ENCODE measurements at regions not wholly inside any gene's neighbourhood (a gene's known extent, or its start where the extent isn't known, plus 50 kb on each side); places are given as distances from the start of the nearest gene placed in this dataset.

DNA sequence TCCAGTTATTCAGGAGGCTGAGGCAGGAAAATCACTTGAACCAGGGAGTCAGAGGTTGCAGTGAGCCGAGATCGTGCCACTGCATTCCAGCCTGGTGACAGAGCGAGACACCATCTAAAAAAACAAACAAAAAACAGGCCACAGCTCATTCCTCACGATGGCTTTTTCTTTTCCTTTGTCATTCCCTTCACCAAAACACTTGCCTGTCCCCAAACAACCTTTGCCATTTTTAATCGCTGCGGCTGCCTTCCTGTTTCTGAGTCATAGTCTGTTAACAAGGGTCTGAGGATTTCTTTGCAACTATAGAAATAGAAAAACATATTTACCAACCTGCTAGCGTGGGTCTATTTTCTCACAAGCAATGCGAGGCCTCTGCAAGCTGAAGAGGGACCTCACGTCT lies 123.0 kb upstream of the FSTL4 start:
- peak in 6 of 7 donors; percentile 41 to 66 (median 50) for DNase-seq
- Histone ChIP-seq H3K4me3 (no peak overlapping the region), H3K9me3 (replicated peaks in 1 of 3) (no peaks in the 10 kb centered on the region), H3K36me3 (replicated peaks in 1 of 2) (no peaks in the 10 kb centered on the region), H3K4me1 (replicated peaks in 1 of 2) (no peaks in the 10 kb centered on the region), H3K27me3 (no peaks in the 10 kb centered on the region), H3K27ac (peak overlapping the region in 4 of 5 donors; percentile 12 to 52 (median 30))
- intact Hi-C loops (cut with DNase I) = no loop called here
- TF ChIP-seq, protein P1, sequence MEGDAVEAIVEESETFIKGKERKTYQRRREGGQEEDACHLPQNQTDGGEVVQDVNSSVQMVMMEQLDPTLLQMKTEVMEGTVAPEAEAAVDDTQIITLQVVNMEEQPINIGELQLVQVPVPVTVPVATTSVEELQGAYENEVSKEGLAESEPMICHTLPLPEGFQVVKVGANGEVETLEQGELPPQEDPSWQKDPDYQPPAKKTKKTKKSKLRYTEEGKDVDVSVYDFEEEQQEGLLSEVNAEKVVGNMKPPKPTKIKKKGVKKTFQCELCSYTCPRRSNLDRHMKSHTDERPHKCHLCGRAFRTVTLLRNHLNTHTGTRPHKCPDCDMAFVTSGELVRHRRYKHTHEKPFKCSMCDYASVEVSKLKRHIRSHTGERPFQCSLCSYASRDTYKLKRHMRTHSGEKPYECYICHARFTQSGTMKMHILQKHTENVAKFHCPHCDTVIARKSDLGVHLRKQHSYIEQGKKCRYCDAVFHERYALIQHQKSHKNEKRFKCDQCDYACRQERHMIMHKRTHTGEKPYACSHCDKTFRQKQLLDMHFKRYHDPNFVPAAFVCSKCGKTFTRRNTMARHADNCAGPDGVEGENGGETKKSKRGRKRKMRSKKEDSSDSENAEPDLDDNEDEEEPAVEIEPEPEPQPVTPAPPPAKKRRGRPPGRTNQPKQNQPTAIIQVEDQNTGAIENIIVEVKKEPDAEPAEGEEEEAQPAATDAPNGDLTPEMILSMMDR (IDR thresholded peaks at IDR 0.05) = no peak
- no peak for TF ChIP-seq POLR2A (IDR thresholded peaks at IDR 0.05)
- 35 to 47% (median 40%) methylated on average over 9 of the region's 9 CpGs for WGBS, 4 donors

GRCh38 chr5:133734916-133735315 lies 122.6 kb upstream of the FSTL4 start:
- WGBS, 4 donors = 85 to 92% (median 89%) methylated on average over 7 to 8 of the region's 8 CpGs
- no peak for DNase-seq
- Histone ChIP-seq H3K36me3 (replicated peaks in 1 of 2) (no peaks in the 10 kb centered on the region), H3K9me3 (replicated peaks in 1 of 3) (no peaks in the 10 kb centered on the region), H3K4me3 (no peak overlapping the region), H3K4me1 (replicated peaks in 1 of 2) (no peaks in the 10 kb centered on the region), H3K27ac (peak overlapping the region in 4 of 5 donors; percentile 12 to 52 (median 30)), H3K27me3 (no peaks in the 10 kb centered on the region)
- intact Hi-C loops (cut with DNase I) = no loop called here
- no peak for TF ChIP-seq POLR2A (IDR thresholded peaks at IDR 0.05)
- TF ChIP-seq, protein P1 (IDR thresholded peaks at IDR 0.05) = no peak

GRCh38 chr5:133732536-133732935 lies 120.2 kb upstream of the FSTL4 start:
- no peaks in the 10 kb centered on the region for H3K4me1 ChIP-seq (replicated peaks in 1 of 2)
- no peak overlapping the region for H3K27ac ChIP-seq
- TF ChIP-seq POLR2A (IDR thresholded peaks at IDR 0.05) = no peak
- TF ChIP-seq, protein P1 (IDR thresholded peaks at IDR 0.05) = no peak
- H3K4me3 ChIP-seq = no peak overlapping the region
- H3K9me3 ChIP-seq (replicated peaks in 1 of 3) = no peaks in the 10 kb centered on the region
- no peak for DNase-seq
- intact Hi-C loops (cut with DNase I) = no loop called here
- no peaks in the 10 kb centered on the region for H3K36me3 ChIP-seq (replicated peaks in 1 of 2)
- WGBS, 4 donors = 92 to 97% (median 96%) methylated on average over 10 of the region's 10 CpGs
- no peaks in the 10 kb centered on the region for H3K27me3 ChIP-seq

DNA sequence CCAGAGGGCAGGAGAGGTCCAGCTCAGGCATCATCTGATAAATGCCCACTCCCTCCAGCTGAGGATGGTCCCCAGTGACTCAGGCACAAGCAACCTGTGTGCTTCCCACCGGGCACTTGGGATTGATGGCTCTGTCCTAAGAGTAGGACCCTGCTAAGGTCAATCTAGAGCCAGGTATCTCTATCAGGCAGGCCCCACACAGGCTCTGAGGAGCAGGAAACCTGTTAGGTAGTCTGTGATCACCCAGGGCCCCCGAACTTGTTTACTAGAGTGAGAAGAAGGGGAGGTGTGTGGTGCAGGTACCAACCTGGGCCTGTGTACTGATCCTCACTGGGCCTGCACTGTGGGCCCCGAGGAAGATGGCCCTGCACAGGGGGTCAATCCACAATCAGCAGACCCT lies 119.6 kb upstream of the FSTL4 start:
- WGBS, 4 donors = 68 to 82% (median 79%) methylated on average over 2 to 3 of the region's 3 CpGs
- intact Hi-C loops (cut with DNase I) = no loop called here
- no peak for TF ChIP-seq POLR2A (IDR thresholded peaks at IDR 0.05)
- TF ChIP-seq, protein P1 (IDR thresholded peaks at IDR 0.05) = no peak
- no peak overlapping the region for H3K4me3 ChIP-seq
- H3K36me3 ChIP-seq (replicated peaks in 1 of 2) = no peaks in the 10 kb centered on the region
- DNase-seq = peak in 2 of 7 donors; percentile 16 to 24
- H3K27me3 ChIP-seq = no peaks in the 10 kb centered on the region
- no peaks in the 10 kb centered on the region for H3K9me3 ChIP-seq (replicated peaks in 1 of 3)
- H3K4me1 ChIP-seq (replicated peaks in 1 of 2) = no peaks in the 10 kb centered on the region
- no peak overlapping the region for H3K27ac ChIP-seq

All from adrenal gland (tissue), 9 donors.